GM12878 (cell line): ENCODE measurements at regions not wholly inside any gene's neighbourhood (a gene's known extent, or its start where the extent isn't known, plus 50 kb on each side); places are given as distances from the start of the nearest gene placed in this dataset.

ENCODE experiments used
- ATAC-seq: fragments of 200-7000 bp; cut with Tn5 transposase; 3 replicates; pipeline ENCODE4 v1.9.1; 2020; ENCODE audit warnings: mild to moderate bottlenecking, moderate library complexity
- BruUV-seq: library from RNA; stranded (reverse); fragments of 400-500 nt; replicated peaks from 2 replicates; lab custom pipeline; 2021; lab: Mats Ljungman, UMichigan
- CTCF ChIA-PET: fragments of 300-600 bp; sonication (Branson Sonifier 250); formaldehyde crosslinking; extraction: SDS; loops from one replicate; lab custom pipeline; 2021; ENCODE audit warnings: inconsistent platforms; lab: Yijun Ruan, JAX
- POLR2A ChIA-PET: fragments of 350-600 bp; formaldehyde crosslinking; extraction: SDS; loops from one replicate; lab custom pipeline; 2021; ENCODE audit warnings: inconsistent platforms; lab: Charles Lee
- RAD21 ChIA-PET: fragments of 300-600 bp; sonication (Branson Sonifier 250); formaldehyde crosslinking; loops from one replicate; lab custom pipeline; 2023; ENCODE audit warnings: antibody characterized with exemption; ENCODE audit not compliant: unreplicated experiment; lab: Charles Lee
- SMC1A ChIA-PET: fragments of 300-600 bp; sonication (Branson Sonifier 250); formaldehyde crosslinking; loops from one replicate; lab custom pipeline; 2023; ENCODE audit not compliant: unreplicated experiment, uncharacterized antibody; lab: Charles Lee
- DNase-seq: peaks from one replicate; pipeline ENCODE4 v3.0.0-alpha.2; 2011; ENCODE audit warnings: low read depth, low spot score
- FAIRE-seq: peaks from 3 replicates; lab custom pipeline; 2011; peaks lifted over from hg19 to GRCh38; lab: Jason Lieb, UNC
- H2AFZ ChIP-seq: 2 replicates; pipeline ENCODE4 v1.6.0; 2011; ENCODE audit warnings: low read depth, low read length, control low read depth; ENCODE audit not compliant: control insufficient read depth
- H3K27ac ChIP-seq: 2 replicates; pipeline ENCODE4 v1.5.1; 2011; ENCODE audit warnings: control low read depth; ENCODE audit not compliant: control insufficient read depth, insufficient read depth
- H3K27me3 ChIP-seq, 2 experiments: replicated peaks in 1 of 2; 2 replicates each; pipeline versions ENCODE4 v1.6.0 to v1.6.1; 2011; ENCODE audit warnings: low read length in 1 of 2; ENCODE audit not compliant: control insufficient read depth in 2 of 2, insufficient read depth in 2 of 2
- H3K36me3 ChIP-seq, 2 experiments: 2 replicates each; pipeline ENCODE4 v1.5.1; 2011; ENCODE audit warnings: low read length in 1 of 2; ENCODE audit not compliant: control insufficient read depth in 2 of 2, insufficient read depth in 2 of 2
- H3K4me1 ChIP-seq: 2 replicates; pipeline ENCODE4 v1.6.1; 2011; ENCODE audit warnings: mild to moderate bottlenecking, low read length, moderate library complexity, mixed read lengths; ENCODE audit not compliant: control insufficient read depth, insufficient read depth
- H3K4me2 ChIP-seq: 2 replicates; pipeline ENCODE4 v1.6.0; 2011; ENCODE audit warnings: control low read depth; ENCODE audit not compliant: control insufficient read depth, insufficient read depth
- H3K4me3 ChIP-seq: fragments of 200-600 bp; sonication (generic); 2 replicates; pipeline ENCODE4 v1.5.1; 2016
- H3K79me2 ChIP-seq: 2 replicates; pipeline ENCODE4 v1.6.0; 2011; ENCODE audit warnings: low read length; ENCODE audit not compliant: control insufficient read depth, insufficient read depth
- H3K9ac ChIP-seq: 2 replicates; pipeline ENCODE4 v1.8.0; 2011; ENCODE audit warnings: low read length, control low read depth, mixed read lengths; ENCODE audit not compliant: control insufficient read depth, insufficient read depth
- H3K9me3 ChIP-seq: replicated peaks from 3 replicates; pipeline ENCODE4 v1.5.1; 2011; ENCODE audit warnings: mild to moderate bottlenecking, low read length; ENCODE audit not compliant: control insufficient read depth, insufficient read depth
- H4K20me1 ChIP-seq: 2 replicates; pipeline ENCODE4 v1.6.0; 2011; ENCODE audit not compliant: control insufficient read depth, insufficient read depth
- CHD2 ChIP-seq: IDR thresholded peaks from 2 replicates; pipeline ENCODE4 v1.6.1; 2011; ENCODE audit warnings: low read depth, low read length, improper control_type of control experiment, borderline replicate concordance
- ELK1 ChIP-seq: IDR thresholded peaks from 2 replicates; pipeline ENCODE4 v1.6.1; 2012; ENCODE audit warnings: low read depth, low read length, improper control_type of control experiment
- EZH2 ChIP-seq: IDR thresholded peaks from 2 replicates; pipeline ENCODE4 v1.6.1; 2012; ENCODE audit warnings: low read depth, mild to moderate bottlenecking, control low read depth, inconsistent platforms, low read length, borderline replicate concordance; ENCODE audit not compliant: control insufficient read depth
- FOXK2 ChIP-seq: fragments of 450-650 bp; IDR thresholded peaks from 2 replicates; pipeline ENCODE4 v1.6.1; 2017; ENCODE audit warnings: mild to moderate bottlenecking, moderate library complexity
- FOXM1 ChIP-seq: IDR thresholded peaks from 2 replicates; pipeline ENCODE4 v1.6.1; 2012; ENCODE audit warnings: low read depth, mild to moderate bottlenecking, inconsistent platforms, low read length, moderate library complexity
- KDM1A ChIP-seq: fragments of 200-600 bp; sonication (generic); IDR thresholded peaks from 2 replicates; pipeline ENCODE4 v1.6.1; 2016; ENCODE audit warnings: borderline replicate concordance
- NFXL1 ChIP-seq: fragments of 450-650 bp; IDR thresholded peaks from 2 replicates; pipeline ENCODE4 v1.6.1; 2017; ENCODE audit warnings: antibody characterized with exemption, mild to moderate bottlenecking, borderline replicate concordance
- PKNOX1 ChIP-seq: fragments of 450-650 bp; IDR thresholded peaks from 2 replicates; pipeline ENCODE4 v1.6.1; 2016; ENCODE audit warnings: mild to moderate bottlenecking
- SKIL ChIP-seq: fragments of 450-650 bp; IDR thresholded peaks from 2 replicates; pipeline ENCODE4 v1.6.1; 2017; ENCODE audit warnings: mild to moderate bottlenecking, low read depth, inconsistent platforms; ENCODE audit not compliant: poor library complexity, severe bottlenecking
- SREBF1 ChIP-seq: IDR thresholded peaks from 2 replicates; pipeline ENCODE4 v1.6.1; 2012; ENCODE audit warnings: mild to moderate bottlenecking, low read length
- TCF7 ChIP-seq: IDR thresholded peaks from 2 replicates; pipeline ENCODE4 v1.6.1; 2014; ENCODE audit warnings: antibody characterized with exemption, borderline replicate concordance
- WRNIP1 ChIP-seq: IDR thresholded peaks from 2 replicates; pipeline ENCODE4 v1.6.1; 2011; ENCODE audit warnings: low read depth, low read length, improper control_type of control experiment, borderline replicate concordance
- ZBTB40 ChIP-seq: fragments of 450-650 bp; IDR thresholded peaks from 2 replicates; pipeline ENCODE4 v1.6.1; 2016; ENCODE audit warnings: mild to moderate bottlenecking, moderate library complexity, borderline replicate concordance
- WGBS: methylation state at CpG from one replicate; pipeline ENCODE4 v1.1.6; 2016; ENCODE audit warnings: low lambda C conversion rate; ENCODE audit not compliant: insufficient replicate concordance, insufficient coverage; ENCODE audit errors: missing lambda C conversion rate; 5-methylcytosine and 5-hydroxymethylcytosine counted together
- in situ Hi-C: fragments of 300-500 bp; cut with MboI; formaldehyde crosslinking; loops from 9 replicates; pipeline ENCODE4 v1.14.3; 2018; ENCODE audit warnings: mixed read lengths
- intact Hi-C: fragments of 100-400 bp; cut with micrococcal nuclease; formaldehyde crosslinking; loops from one replicate; pipeline ENCODE4 v1.14.2; 2022; ENCODE audit not compliant: unreplicated experiment

GRCh38 chr4:53659737-53660136 is 68.5 kb upstream of the LNX1 start:
- ATAC-seq (no peak), FAIRE-seq (no peak), DNase-seq (no peak)
- Histone ChIP-seq H3K36me3 (no peaks in the 10 kb centered on the region), H3K9me3 (no peaks in the 10 kb centered on the region), H3K4me3 (no peak overlapping the region), H3K4me1 (no peaks in the 10 kb centered on the region; the same call in 1 of the 2 replicates), H3K9ac (no peak overlapping the region), H3K79me2 (no peaks in the 10 kb centered on the region), H3K27ac (no peak overlapping the region), H4K20me1 (no peaks in the 10 kb centered on the region), H3K27me3 (no peaks in the 10 kb centered on the region), H3K4me2 (no peak overlapping the region), H2AFZ (no peak overlapping the region)
- no peak for TF ChIP-seq ELK1
- TF ChIP-seq PKNOX1: no peak
- TF ChIP-seq KDM1A: no peak
- no peak for TF ChIP-seq TCF7
- TF ChIP-seq WRNIP1: no peak
- TF ChIP-seq EZH2: no peak
- no peak for TF ChIP-seq ZBTB40
- TF ChIP-seq FOXM1: no peak
- no peak for TF ChIP-seq NFXL1
- TF ChIP-seq CHD2: no peak
- TF ChIP-seq SKIL: no peak
- no peak for TF ChIP-seq SREBF1
- no peak for TF ChIP-seq FOXK2
- ChIA-PET CTCF (interaction anchor here (0.9 to 3.7 kb wide), 5 partner anchors 10 to 574 kb away, joined by 3 to 21 read pairs (median 4); no protein-coding TSS in a partner anchor), SMC1A (interaction anchor here (1.2 to 12.8 kb wide), 6 partner anchors 8 to 149 kb away, joined by 3 to 109 read pairs (median 6); no protein-coding TSS in a partner anchor), POLR2A (no interaction called here), RAD21 (interaction anchor here (1.2 to 1.6 kb wide), 2 partner anchors 28 to 145 kb away, joined by 3 to 4 read pairs; no protein-coding TSS in a partner anchor)
- intact Hi-C loops: no loop called here
- in situ Hi-C loops: no loop called here
- WGBS: 25% methylated on average over 2 of the region's 2 CpGs
- BruUV-seq: no TSS peak
